ENCODE measurements at regions not wholly inside any gene's neighbourhood (a gene's known extent, or its start where the extent isn't known, plus 50 kb on each side); places are given as distances from the start of the nearest gene placed in this dataset.
"Not testable (repeated sequence)": the region's sequence is repeated elsewhere in the genome, so short reads cannot be mapped to it uniquely, and the experiment has no call there.

DNA sequence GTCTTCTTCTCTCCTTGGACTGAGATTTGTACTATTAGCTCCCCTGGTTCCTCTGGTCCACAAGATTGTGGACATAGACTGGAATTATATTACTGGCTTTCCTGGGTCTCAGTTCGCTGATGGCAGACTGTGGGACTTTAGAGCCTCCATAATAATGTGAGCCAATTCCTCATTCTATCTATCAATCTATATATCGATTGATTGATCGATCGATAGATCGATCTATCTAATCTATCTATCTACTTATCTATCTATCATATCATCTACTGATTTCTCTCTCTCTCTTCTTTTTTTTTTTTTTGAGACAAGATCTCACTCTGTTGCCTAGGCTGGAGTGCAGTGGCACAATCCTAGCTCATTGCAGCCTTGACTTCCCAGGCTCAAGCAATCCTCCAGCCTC is 51.5 kb upstream of the DDR1 start:
- DNase-seq: no peak

DNA sequence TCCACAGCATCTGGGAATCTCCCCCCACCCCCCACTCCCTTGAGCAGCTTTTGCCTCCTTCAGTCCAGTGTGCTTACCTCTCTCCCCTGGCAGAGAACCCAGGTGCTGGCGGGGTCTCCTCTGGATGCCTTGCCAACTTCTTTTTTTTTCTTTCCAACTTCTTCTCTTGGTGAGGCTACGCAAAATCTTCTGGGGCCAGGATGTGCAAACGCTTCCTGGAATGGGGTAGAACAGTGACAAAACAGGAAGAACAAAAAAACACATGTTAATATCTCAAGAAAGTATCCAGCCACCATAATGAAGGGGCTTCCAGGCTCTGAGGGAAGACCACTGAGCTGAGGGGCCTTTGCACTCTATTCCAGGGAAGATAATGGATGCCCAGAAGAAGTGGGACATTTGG is 53.9 kb upstream of the DDR1 start:
- DNase-seq: no peak

DNA sequence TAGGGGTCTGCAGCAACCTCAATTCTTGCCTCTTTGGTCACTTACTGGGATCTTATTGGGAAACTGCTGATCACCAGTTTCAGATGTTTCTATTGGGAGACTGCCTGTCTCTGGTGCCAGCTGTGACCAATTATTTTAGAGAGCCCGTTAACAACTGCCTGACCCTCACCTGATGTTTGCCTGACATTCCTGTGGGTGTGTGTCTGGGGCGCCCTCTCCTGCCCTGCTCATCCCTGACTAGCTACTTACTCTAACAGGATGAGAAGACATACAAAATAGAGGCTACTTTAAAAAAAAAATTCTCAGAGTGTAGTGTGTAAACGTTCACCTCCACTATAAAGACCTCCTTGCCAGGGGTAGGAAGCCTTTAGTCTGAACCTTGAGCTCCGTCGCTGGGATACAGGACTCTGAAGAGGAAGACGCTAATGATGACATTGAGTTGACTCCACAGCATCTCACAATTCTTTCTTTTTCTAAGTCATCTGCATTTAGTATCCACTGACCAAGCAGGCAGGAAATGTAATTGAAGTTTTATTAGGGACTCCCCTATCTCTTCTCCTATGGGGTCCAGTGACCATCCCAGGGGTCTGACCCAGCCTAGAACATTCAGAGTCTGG is 54.6 kb upstream of the DDR1 start:
- DNase-seq: no peak

DNA sequence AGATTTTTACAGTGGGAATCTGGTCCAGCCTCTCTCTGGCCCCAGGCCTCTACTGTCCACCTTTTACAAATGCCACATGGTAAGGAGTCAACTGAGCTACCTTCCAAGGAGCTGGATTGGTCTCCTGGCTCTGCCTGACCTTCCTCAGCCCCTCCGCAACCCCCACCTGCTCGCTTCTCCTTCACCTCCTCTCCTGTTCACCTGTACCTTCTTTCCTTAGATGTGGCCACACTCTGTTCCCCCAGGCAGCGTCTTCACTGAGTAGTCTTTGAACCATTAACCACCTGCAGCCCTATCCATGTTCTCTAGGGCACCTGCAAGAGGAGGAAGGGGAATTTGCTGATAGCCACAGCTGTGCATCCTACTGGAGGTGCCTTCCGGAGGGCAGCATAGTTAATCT is 55.3 kb upstream of the DDR1 start:
- DNase-seq: no peak

DNA sequence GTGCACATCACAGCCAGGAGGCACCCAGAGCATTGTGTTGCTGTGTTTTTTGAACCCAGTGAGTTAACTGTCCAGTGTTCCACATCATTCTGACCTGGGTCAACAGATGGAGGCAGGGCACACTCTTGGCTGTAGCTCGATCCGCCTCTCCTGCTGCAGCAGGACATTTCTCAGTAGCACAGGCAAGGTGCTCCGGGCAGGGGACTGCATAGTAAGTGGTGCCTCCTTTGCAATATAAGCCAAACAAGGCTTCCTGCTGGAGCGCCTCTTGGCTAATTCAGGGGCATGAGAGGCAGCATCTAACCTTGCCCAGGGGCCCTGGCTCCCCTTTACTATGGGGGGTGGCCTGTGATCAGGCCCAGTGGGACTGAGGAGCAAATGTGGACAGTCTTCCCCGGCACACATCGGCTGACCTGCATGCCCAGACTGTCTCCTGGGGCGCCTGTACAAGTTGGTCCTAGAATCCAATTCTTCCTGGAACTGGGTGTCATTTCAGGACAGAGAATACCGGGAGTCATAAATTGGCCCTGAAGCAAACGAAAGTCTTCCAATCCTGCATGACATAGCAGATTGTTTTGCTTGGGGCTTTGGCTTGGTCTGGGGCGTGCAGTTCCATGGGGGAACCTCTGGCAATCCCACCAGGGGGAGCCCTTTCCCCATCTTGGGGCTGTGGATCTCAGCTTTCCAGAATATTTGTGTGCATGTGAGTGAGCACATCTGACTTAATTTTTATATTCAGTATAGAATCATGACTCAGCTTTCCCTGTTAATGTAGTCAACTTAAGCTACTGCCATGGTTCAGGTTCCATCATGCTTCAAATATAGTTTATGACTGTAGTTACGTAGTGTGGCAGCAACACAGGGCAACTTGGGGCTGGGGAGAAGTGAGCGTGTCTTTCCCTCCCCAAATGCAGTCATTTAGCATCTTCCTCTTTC is 56.0 kb upstream of the DDR1 start:
- DNase-seq: peak; percentile 69

DNA sequence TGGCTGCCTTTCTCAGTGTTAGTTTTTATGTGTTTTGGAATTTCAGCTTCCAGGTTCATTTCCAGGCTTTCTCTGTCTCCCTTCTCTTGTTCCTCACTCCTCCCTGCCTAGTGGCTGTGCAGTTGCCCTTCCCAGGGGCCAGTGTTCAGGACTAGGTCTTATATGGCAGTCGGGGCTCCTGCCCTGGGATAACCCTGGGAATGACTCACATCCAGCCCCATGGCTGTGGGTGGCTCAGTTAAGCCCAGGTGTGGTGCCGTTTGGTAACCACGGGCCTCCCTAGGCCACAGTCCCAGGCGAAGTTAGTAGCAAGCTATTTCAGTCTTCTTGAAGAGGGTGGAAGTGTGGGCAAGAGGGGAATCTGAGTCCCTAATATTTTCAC is 57.4 kb upstream of the DDR1 start:
- DNase-seq: no peak

DNA sequence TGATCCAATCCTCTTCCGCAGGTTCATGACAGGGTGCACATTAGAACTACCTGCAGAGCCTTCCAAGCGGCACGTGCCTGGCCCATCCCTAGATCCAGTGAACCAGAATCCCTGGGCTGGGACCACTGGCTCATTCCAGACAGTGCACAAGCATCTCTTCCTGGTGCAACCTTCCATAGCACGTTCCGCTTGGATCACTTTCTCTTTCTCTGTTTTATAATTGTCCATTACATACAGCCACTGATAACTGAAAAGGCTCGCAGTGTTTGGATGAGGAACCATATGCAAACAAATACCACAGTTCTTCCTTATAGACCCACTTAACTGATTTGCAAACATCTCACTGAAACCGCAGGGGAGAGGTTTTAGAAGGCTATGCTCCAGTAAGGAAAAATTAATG is 59.6 kb upstream of the DDR1 start:
- no peak for DNase-seq

DNA sequence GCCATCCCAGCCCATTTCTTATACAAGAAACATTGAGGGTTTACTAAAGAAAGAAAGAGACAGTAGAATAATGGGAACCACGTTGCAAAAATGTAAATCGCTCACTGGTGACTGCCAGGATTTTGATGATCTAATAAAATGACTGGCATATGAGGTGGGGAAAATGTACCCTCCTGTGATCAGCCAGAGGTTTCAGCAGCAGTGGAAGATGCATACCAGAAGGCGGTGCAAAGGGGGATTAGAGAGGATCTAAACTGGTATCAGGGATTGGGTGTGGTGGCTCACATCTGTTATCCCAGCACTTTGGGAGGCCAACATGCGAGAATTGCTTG is 60.8 kb upstream of the DDR1 start:
- no peak for DNase-seq

DNA sequence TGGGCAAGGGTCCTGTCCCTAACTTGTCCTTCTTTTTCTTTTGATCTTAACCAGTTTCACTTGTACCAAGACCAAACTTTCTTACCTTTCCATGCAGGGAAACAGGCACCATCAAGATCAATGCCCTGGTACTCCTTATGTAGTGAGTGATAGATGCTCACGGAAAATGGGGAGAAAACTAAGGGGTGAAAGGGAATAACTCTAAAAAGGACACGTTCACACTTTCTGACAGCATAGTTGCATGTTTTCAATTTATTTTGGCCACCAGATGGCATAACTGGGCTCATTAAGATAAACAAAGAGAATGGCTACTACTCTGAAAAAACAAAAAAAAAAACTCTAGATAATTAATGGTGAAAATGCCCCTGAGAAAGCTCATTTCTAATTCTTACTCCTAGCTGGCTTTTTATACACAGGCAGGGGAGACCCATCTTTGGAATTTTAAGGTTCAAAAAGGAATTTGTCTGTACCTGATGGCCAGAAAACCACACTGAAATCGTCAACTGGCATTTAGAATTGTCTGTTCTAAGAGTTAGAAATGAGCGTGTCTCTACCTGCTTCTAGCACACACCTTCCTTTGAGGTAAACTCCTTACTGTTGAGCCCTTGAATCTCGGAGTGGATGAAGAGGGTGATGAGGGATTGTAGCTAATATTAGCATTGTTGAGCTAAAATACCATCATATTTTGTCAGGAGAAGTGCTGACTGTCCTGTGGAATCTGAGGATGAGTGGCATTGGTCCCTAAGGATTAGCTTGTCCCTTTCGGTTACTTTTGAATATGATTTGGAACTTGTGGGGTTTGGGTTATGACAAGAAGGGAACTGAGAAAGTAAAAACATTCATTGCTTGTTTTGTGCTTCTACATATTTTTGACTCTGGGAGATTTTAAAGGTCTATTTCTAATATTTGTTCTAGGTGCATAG is 62.2 kb upstream of the DDR1 start:
- no peak for DNase-seq

DNA sequence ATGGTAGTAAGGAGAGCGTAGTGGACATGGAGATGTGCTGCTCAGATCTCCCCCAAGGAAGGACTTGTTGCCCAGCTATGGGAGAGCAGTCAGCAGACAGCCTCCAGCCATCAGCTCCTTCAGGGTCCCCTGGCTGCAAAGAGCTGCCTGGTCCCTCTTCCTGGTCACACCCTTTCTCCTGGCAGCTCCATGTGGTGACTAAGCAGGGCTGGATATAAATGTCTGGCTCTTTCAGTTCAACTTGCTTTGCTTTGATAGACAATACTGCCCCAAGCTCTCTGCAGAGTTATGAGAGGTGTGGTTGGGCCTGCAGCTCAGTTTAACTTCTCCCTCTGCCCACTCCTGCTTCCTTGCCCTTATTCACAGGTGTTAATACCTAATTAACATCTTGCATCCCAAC is 64.1 kb upstream of the DDR1 start:
- DNase-seq: peak; percentile 66

DNA sequence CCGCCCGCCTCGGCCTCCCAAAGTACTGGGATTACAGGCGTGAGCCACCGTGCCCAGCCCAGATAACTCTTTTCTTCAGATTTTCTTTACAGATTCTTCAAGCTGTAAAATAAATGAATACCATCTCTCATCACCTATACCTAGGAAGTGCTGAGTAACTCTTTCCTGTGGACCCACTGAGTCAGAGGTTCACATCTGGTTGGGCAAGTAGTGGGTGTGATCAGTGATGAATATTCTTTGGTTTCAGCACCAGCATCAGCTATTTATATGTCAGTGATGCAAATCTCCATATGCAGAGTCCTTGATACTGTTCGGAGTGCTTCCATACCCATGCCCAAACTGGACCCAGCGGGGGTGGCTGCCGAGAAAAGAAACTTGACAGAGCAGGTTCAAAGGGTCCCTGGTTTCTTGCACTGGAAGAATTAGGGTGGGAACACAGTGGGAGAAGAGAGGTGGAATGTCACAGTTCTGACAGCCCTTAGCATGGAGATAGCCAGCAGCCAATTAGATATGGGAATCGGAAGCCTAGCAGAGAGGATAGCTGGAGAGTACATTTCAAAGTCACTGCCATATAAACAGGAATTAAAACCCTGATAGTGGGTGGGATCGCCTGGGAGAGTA is 64.9 kb upstream of the DDR1 start:
- DNase-seq: no peak

DNA sequence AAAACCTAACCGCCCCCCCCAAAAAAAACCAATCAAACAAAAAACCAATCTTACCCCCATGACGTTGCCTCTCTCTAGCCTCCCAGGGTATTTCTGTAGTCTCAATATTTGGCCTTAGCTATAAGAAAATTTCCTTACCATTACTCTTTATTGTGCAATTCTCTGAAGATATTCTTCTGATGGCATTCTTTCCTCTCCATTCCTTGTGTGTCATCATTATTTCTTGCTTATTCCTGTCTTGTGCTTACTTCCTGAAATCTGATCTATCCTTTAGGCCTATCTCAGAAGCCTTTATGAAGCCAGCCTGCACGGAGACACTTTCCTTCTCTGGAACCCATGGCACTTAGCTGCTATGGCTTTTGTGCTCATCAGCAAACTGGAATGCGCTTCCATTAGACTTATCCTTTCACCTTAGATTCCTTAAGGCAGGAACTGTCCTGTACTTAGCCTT is 65.9 kb upstream of the DDR1 start:
- peak; percentile 79 for DNase-seq

DNA sequence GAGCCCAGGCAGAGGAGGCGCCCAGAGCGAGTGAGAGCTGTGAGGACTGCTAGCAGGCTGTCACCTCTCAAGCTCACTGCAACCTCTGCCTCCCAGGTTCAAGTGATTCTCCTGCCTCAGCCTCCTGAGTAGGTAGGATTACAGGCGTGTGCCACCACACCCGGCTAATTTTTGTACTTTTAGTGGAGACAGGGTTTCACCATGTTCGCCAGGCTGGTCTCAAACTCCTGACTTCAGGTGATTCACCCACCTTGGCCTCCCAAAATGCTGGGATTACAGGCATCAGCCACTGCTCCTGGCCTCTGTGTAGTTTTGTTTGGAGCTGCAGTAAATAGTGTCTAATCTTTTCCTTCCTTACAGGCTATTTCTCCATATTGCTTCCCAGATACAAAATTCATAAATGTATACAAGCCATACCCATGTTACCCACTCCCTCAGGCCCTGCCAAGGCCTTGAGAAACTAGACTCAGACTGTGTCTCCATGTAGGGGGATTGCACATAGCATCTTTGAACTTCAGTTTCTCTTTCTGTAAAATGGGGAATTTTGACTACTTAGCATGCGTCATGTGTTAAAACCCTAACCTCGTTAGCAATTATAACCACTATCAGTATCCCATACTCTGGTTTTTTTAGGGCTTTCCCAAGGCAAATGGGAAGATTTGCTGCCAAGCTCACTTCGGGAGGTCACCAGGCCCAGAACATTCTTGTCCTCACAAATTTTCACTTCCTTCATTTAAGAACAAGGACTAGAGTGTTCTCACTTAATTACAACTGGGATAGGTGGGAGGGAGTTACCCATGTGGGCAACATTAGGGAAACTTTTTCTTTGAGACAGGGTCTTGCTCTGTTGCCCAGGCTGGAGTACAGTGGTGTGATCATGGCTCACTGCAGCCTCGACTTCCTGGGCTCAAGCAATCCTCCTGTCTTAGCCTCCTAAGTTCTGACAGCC is 67.3 kb upstream of the DDR1 start:
- DNase-seq: no peak

DNA sequence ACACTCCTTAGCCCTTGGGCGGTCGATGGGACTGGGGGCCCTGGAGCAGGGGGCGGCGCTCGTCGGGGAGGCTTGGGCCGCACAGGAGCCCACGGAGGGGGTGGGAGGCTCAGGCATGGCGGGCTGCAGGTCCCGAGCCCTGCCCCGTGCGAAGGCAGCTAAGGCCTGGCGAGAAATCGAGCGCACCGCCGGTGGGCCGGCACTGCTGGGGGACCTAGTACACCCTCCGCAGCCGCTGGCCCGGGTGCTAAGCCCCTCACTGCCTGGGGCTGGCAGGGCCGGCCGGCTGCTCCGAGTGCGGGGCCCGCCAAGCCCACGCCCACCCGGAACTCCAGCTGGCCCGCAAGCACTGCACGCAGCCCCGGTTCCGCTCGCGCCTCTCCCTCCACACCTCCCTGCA is 68.0 kb upstream of the DDR1 start:
- DNase-seq: not testable (repeated sequence)

DNA sequence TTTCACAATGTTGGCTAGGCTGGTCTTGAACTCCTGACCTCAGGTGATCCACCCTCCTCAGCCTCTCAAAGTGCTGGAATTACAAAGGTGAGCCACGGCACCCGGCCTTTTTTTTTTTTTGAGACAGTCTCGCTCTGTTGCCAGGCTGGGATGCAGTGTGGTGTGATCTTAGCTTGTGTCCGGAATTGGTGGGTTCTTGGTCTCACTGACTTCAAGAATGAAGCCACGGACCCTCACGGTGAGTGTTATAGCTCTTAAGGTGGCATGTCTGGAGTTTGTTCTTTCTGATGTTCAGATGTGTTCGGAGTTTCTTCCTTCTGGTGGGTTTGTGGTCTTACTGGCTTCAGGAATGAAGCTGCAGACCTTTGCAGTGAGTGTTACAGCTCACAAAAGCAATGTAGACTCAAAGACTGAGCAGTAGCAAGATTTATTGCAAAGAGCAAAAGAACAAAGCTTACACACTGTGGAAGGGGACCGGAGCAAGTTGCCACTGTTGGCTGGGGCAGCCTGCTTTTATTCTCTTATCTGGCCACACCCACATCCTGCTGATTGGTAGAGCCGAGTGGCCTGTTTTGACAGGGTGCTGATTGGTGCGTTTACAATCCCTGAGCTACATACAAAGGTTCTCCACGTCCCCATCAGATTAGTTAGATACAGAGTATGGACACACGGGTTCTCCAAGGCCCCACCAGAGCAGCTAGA is 69.1 kb upstream of the DDR1 start:
- DNase-seq: not testable (repeated sequence)

DNA sequence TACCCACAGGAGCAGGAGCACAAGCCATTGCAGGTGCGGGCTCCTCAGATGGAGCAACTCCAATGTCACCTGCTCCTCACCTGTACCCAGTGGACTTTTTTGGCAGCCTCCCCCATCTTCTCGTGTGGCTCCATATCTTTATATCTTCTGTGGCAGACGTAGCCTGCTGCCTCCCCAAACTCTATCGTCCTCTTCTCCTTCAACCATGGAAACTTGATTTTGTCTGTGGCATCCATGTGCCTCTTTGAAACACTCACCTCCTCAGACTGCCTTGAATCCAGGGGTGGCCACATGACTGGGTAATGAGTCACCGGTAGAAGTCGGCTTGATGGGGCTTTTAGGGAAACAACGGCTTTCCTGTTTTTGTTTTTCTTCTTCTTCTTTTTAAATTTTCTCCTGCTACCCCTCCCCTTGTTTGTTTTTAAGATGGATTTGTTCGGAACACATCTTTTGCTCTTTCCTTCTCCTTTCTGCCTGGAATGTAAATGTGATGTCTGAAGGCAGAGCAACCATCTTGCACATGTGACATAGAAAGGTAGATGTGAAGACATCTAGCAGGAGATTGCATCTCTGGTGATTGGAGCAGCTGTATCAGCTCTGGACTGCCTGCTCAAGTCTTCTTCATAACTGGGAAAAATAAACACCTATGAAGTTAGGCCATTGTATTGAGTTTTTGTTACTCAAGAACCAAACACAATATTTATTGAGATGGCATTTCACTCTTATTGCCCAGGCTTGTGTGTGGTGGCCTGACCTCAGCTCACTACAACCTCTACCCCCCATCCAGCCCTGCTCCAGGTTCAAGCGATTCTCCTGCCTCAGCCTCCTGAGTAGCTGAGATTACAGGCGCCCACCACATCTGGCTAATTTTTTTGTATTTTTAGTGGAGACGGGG is 69.9 kb upstream of the DDR1 start:
- DNase-seq: peak; percentile 74

DNA sequence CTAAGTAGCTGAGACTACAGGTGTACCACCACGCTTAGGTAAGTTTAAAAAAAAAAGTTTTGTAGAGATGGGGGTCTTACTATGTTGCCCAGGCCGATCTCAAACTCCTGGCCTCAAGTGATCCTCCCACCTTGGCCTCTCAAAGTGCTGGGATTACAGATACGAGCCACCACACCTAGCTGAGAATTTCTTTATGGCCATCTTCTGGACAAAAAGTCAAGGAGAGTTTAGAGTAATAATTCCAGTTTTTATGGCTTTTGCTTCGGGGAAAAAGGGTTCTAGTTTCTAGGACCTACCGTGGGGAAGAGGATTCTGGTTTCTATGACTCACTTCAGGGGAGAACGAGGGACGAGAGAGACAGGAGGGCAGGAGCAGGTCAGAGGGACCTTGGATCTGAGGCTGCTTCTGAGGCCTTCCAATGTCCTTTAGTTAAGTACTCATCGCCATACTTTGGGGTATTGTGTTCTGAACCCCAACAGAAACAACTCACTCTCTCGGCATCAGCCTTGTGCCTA is 69.3 kb upstream of the IER3 start:
- no peak for DNase-seq

DNA sequence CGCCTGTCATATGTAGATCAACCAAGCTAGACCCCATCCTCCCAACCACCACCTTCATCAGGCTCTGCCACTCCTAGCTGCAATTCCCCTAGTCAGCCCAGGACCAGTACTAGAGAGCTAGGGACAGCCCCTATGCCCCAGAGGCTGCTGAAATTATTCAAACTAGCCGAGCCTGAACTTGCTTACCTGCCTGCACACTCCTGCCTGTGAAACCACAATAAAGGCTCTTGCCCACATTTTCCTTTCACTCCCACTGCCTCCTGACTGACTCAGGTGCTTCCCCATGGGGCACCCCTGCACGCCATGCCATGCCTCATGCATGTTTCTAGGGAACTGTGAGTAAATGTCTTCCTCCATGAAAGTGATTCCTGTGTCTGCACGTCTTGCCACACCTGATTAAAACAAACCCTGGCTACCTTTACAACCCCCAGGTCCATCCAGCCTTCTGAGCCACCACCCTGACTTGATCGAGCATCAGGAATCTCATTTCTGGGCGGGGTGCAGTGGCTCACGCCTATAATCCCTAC is 66.5 kb upstream of the IER3 start:
- DNase-seq: peak; percentile 46

DNA sequence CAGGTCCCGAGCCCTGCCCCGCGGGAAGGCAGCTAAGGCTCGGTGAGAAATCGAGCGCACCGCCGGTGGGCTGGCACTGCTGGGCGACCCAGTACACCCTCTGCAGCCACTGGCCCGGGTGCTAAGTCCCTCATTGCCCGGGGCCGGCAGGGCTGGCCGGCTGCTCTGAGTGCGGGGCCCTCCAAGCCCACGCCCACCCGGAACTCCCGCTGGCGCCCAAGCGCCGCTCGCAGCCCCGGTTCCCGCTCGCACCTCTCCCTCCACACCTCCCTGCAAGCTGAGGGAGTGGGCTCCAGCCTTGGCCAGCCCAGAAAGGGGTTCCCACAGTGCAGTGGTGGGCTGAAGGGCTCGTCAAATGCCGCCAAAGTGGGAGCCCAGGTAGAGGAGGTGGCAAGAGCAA is 63.2 kb upstream of the IER3 start:
- DNase-seq: not testable (repeated sequence)
